Stimulated activated CD4-positive, alpha-beta T cell treated with anti-CD3 and anti-CD28 coated beads, Interleukin-2, amount 100 ng/mL, for 48 hours (primary cell): ENCODE measurements at regions not wholly inside any gene's neighbourhood (a gene's known extent, or its start where the extent isn't known, plus 50 kb on each side); places are given as distances from the start of the nearest gene placed in this dataset.

Experiments
- DNase-seq, 2 donors: peaks; one replicate each; pipeline ENCODE4 v3.0.0-alpha.2; 2020

GRCh38 chr14:55734731-55735130 lies 154.7 kb downstream of the KTN1 start:
- DNase-seq: no peak

- DNase-seq: no peak
Measured at GRCh38 chr14:55739967-55740648, 160.1 kb downstream of the KTN1 start.

GRCh38 chr14:55740649-55740989 lies 160.6 kb downstream of the KTN1 start:
- no peak for DNase-seq

GRCh38 chr14:55741240-55741639 lies 161.2 kb downstream of the KTN1 start:
- DNase-seq: no peak

DNA sequence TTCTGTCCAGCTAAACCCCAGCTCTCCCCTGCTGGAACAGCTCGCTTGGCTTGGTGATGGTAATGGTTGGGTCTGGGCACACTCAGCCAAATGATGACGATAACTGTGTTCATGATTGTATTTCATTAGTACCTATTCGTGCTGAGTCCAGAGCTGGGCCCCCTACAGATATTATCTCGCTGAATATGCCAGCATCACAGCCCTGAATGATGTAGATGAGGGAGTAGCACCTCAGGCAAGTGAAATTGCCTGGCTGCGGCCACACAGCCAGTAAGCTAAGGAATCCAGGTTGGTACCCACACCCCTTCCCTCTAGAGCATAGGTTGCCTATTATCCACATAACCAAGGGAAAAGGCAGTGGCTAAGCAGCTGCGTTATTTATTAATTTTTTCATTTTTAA lies 163.5 kb downstream of the KTN1 start:
- DNase-seq: no peak

DNA sequence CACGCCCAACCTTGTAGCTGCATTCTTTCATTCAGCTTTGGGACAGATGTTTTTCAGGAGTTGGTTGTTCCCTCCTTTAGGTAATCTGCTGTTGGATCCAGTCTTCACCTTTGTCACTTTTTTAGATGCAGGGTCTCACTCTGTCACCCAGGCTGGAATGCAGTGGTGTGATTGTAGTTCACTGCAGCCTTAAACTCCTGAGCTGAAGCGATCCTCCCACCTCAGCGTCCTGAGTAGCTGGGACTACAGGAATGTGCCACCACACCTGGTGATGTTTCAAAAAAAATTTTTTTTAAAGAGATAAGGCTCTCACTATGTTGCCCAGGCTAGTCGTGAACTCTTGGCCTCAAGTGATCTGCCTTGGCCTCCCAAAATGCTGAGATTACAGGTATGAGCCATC lies 164.3 kb downstream of the KTN1 start:
- no peak for DNase-seq

DNA sequence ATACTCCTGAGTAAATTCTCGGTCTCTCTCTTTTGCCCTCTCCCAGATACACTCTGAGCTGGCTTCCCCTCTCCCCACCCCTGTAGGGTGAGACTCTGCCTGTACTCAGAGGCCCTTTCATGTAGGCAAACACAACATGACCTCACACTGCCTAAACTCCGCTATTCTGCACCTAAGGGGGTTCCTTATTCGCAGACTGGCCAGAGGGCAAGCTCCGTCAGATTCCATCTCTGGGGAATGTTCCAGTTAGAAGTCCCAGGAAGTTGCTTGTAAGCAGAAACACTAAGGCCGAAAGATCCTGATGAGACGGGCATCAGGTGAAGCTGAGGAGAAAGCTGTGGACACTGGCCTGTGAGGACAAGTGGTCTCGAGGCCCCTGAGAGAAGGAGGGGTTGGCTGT lies 165.9 kb downstream of the KTN1 start:
- no peak for DNase-seq

DNA sequence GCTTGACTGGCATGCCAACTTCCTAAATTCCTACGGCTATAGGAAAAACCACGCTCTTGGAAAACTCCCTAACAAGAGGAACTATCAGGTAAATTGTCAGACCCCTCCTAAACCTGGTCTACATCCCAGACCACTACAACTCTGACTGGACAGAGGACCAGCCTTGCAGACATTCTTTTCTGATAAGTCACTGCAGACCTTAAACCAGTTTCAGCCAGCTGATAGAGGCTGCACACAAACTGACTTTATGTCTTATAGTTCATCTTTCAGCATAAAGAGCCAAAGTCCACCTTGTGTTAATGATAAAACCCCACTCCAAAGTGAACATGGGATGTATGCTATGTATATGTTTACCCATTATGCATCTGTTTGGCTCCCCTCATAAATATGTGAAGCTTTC lies 166.6 kb downstream of the KTN1 start:
- no peak for DNase-seq

DNA sequence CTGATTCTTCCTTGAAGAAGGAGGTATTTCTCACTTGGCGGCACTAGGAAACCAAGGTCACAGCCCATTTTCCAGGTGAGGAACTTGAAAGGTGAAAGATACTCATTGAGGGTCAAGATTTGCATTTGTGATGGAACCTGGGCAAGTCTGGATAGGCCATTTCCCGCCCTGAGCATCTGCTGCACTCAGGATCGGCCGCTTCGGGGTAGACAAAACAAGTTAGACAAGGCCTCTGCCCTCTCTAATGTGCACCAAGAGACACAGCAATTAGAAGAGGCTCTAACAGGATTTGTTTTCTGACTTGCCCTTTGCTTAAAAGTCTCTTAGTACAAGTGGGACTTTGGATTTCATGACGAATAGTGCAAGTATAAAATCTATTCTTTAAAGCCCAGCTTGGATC lies 167.2 kb downstream of the KTN1 start:
- DNase-seq: no peak

- no peak for DNase-seq
Measured at GRCh38 chr14:55749201-55749812, 169.3 kb downstream of the KTN1 start.

- DNase-seq: no peak
Measured at GRCh38 chr14:55749946-55750345, 169.9 kb downstream of the KTN1 start.

DNA sequence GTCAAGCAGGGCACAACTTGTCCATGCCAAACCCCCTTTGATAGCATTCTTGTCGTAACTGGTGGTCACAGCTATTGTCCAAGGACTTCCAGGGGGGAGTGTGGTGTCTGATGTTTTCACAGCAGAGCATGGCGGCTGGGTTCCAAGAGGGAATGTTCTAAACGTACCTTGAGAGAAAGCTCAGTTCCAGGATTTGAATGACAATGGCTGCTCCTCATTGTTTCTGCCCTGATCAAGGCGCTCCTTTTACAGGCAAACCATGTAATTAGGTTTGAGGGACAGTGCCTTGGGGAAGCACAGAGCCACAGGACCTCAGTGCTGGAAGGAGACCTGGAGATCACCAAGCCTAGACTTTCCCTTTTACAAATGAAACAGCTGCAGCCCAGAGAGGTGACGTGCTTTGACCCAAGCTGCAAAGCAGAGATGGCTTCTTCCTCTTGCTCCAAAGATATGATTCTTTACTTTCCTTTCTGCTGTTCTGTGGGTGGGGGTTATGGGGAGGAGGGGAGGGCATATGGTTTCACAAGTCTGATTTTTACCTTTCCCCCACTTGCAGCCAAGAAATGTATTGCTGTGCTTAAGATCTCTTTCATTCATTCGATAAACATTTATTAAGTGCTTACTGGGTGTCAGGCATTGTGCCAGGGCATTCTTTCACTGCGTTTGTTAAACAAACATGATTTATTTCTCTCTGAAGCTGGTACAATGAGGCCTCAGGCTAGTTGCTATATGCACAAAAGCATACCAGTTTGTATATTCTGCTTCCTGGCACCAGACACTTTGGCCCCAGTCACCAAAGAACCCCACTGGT lies 172.8 kb downstream of the KTN1 start:
- no peak for DNase-seq

- no peak for DNase-seq
Measured at GRCh38 chr14:55754471-55754870, 174.5 kb downstream of the KTN1 start.

- DNase-seq: no peak
Measured at GRCh38 chr14:55754871-55755270, 174.9 kb downstream of the KTN1 start.

- DNase-seq: no peak
Measured at GRCh38 chr14:55756078-55756477, 176.1 kb downstream of the KTN1 start.

GRCh38 chr14:55756557-55756956 lies 176.6 kb downstream of the KTN1 start:
- no peak for DNase-seq

GRCh38 chr14:55758796-55759195 lies 178.8 kb downstream of the KTN1 start:
- DNase-seq: no peak

DNA sequence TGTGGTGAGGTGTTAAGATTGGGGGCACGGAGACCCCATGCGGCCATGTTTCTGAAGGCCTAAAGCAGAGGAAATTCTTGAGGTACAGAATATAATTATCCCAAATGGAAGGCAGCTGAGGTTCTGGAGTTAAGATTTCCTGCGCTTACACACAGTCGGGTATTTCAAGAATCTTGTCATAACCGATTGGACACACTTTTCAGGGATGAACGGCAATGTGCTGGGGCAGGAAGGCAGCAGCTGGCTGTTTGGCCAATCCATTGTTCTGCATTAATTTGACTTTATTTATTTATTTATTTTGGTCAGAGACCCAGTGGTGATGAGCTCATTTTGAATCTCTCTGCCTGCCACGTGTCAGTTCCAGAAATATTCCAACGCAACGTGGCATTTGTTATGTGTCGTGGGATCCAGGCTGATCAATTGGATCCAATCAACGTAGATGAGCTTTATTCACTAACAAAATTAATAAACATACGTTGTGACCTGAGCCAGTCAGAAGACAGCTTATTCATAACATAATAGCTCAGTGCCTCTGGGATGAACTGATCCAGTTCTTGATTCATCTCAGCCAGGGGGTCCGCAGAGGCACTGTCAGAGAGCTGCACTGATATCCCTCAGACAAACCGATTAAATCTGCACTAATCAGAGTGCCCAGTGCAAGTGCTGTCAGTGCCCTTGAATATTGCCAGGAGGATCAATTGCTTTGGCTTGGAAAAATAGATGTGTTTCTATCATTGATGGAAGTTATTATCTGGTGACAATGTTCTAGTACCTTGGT lies 181.0 kb downstream of the KTN1 start:
- DNase-seq: no peak

DNA sequence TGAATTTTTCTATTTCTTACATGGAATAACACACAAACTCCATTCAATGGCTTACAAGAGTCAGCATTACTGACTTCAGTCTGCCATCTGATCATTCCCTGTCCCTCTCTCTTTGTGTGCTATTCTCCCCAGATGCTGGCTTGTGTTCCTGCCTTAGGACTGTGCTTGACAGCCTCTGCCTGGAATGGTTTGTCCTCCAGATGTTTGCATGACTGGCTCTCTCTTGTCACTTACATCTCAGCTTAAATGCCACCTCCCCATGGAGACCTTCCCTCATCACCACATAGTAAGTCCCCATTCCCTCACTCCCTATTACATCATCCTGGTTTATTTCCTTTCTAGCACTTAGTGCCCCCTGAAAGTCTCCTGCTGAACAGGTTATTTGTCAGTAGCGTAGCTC lies 181.6 kb downstream of the KTN1 start:
- DNase-seq: no peak

DNA sequence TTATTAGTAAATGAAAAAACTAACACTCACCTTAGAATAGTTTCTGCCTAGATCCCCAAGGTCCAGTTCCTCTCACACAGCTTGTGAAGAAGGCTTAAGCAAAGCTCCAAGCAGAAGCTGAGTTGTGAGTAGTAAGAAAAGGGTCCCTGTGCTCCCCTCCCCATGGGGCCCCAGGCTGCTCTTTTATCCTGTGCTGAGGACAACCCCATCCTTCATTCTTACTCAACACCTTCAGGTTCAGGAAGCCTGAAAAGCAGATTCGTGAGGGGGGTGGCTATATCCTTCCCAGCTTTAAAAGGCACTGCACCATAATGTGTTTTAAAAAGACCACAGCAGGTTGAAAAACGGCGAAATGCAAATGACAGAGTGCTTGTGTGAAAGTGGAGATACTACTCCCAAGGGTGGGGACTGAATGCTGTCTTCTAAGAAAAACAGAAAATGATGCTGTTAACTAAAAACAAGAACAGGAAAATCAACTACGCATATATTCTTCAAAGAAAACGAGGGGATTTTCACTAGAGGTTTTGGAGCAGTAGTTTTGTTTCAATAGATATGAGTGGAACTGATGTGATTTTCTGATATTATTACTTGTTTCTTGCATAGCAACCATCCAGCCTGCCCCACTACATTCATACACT lies 182.7 kb downstream of the KTN1 start:
- no peak for DNase-seq

DNA sequence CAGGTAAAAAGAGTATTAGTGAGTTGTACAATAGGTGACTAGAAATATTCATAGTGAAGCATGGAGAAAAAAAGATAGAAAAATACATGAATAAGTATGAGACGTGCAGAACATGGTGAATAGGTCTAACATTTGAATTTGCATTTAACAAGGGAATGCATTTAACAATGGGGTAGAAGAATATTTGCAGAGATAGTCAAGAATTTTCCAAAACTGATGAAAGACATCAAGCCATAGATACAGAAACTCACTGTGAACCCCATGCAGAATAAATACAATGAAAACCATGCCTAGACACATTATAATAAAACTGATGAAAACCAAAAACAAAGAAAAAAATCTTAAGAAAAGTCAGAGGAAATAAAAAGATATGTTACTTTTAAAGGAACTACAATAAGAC lies 184.8 kb downstream of the KTN1 start:
- DNase-seq: no peak

- DNase-seq: no peak
Measured at GRCh38 chr14:55766071-55766470, 186.1 kb downstream of the KTN1 start.

GRCh38 chr14:55767286-55767685 lies 187.3 kb downstream of the KTN1 start:
- no peak for DNase-seq
